ENCODE measurements at regions not wholly inside any gene's neighbourhood (a gene's known extent, or its start where the extent isn't known, plus 50 kb on each side); places are given as distances from the start of the nearest gene placed in this dataset.

DNA sequence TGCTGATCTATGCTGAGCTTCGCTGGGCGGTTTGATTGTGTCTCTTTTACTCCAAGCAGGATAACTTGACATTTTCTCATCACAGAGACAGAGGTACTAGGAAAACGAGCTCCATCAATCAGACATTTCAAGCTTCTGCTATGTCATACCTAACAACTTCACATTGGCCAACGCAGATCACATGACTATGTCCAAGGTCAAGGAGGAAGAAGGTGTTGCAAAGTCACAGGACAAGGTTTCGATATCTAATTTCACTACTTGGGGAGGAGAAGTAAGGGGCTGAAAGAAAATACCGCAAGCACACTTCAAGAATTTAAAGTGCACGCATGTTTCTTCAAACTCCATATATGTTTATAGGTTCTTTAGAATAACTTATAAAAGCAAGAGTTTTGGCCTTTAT is 425.8 kb downstream of the CHL1 start:
- no peak overlapping the region for H3K27ac Mint-ChIP-seq (ENCODE audit: unreplicated experiment)
- peaks cover 3% of the 10 kb centered on the region for H3K27me3 Mint-ChIP-seq (ENCODE audit: low read depth)
- no peaks in the 10 kb centered on the region for H3K9me3 Mint-ChIP-seq (ENCODE audit: low read depth)
- no peak for TF ChIP-seq CTCF (IDR thresholded peaks at IDR 0.05)
- H3K4me3 Mint-ChIP-seq (ENCODE audit: unreplicated experiment) = no peak overlapping the region
- H3K4me1 Mint-ChIP-seq (ENCODE audit: low read depth) = no peaks in the 10 kb centered on the region
- H3K36me3 Mint-ChIP-seq (ENCODE audit: low read depth) = no peaks in the 10 kb centered on the region
- DNase-seq (ENCODE audit: low spot score) = no peak

- H3K36me3 Mint-ChIP-seq (ENCODE audit: low read depth) = no peaks in the 10 kb centered on the region
- no peaks in the 10 kb centered on the region for H3K9me3 Mint-ChIP-seq (ENCODE audit: low read depth)
- TF ChIP-seq CTCF (IDR thresholded peaks at IDR 0.05) = no peak
- H3K27me3 Mint-ChIP-seq (ENCODE audit: low read depth) = peaks cover 2% of the 10 kb centered on the region
- no peak for DNase-seq (ENCODE audit: low spot score)
- H3K27ac Mint-ChIP-seq (ENCODE audit: unreplicated experiment) = no peak overlapping the region
- H3K4me3 Mint-ChIP-seq (ENCODE audit: unreplicated experiment) = no peak overlapping the region
- no peaks in the 10 kb centered on the region for H3K4me1 Mint-ChIP-seq (ENCODE audit: low read depth)
These were observed 427.5 kb downstream of the CHL1 start for GRCh38 chr3:623914-624545.

GRCh38 chr3:632571-633170 is 436.1 kb downstream of the CHL1 start:
- TF ChIP-seq CTCF (IDR thresholded peaks at IDR 0.05) = peak; percentile 89
- Mint-ChIP-seq H3K9me3 (ENCODE audit: low read depth) (no peaks in the 10 kb centered on the region), H3K36me3 (ENCODE audit: low read depth) (no peaks in the 10 kb centered on the region), H3K4me3 (ENCODE audit: unreplicated experiment) (no peak overlapping the region), H3K27me3 (ENCODE audit: low read depth) (peaks cover 10% of the 10 kb centered on the region), H3K4me1 (ENCODE audit: low read depth) (no peaks in the 10 kb centered on the region), H3K27ac (ENCODE audit: unreplicated experiment) (no peak overlapping the region)
- DNase-seq (ENCODE audit: low spot score) = no peak

- no peaks in the 10 kb centered on the region for H3K36me3 Mint-ChIP-seq (ENCODE audit: low read depth)
- DNase-seq (ENCODE audit: low spot score) = no peak
- no peaks in the 10 kb centered on the region for H3K9me3 Mint-ChIP-seq (ENCODE audit: low read depth)
- no peak overlapping the region for H3K27ac Mint-ChIP-seq (ENCODE audit: unreplicated experiment)
- H3K4me1 Mint-ChIP-seq (ENCODE audit: low read depth) = no peaks in the 10 kb centered on the region
- no peak for TF ChIP-seq CTCF (IDR thresholded peaks at IDR 0.05)
- H3K27me3 Mint-ChIP-seq (ENCODE audit: low read depth) = peaks cover 10% of the 10 kb centered on the region
- no peak overlapping the region for H3K4me3 Mint-ChIP-seq (ENCODE audit: unreplicated experiment)
These were observed 437.9 kb downstream of the CHL1 start for GRCh38 chr3:634511-634910.

DNA sequence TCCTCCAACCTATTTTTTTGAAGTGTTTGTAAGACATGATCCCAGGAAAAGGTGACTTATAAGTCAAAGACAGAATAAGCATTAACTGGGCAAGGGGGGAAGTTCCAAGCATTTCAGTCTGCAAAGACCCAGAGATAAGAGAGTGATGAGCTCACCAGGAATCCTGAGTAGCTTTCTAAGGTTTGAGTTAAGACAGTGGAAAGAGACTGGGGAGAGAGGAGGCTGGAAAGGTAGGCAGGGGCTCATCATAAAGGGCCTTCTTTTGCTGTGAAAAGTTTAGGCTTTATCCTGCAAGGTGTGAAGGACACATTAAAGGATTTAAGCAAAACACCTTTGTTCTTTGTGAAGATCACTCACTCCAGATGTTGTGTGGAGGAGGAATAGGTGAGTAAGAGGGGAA is 438.8 kb downstream of the CHL1 start:
- Mint-ChIP-seq H3K9me3 (ENCODE audit: low read depth) (no peaks in the 10 kb centered on the region), H3K27ac (ENCODE audit: unreplicated experiment) (no peak overlapping the region), H3K4me1 (ENCODE audit: low read depth) (no peaks in the 10 kb centered on the region), H3K36me3 (ENCODE audit: low read depth) (no peaks in the 10 kb centered on the region), H3K27me3 (ENCODE audit: low read depth) (peaks cover 10% of the 10 kb centered on the region), H3K4me3 (ENCODE audit: unreplicated experiment) (no peak overlapping the region)
- TF ChIP-seq CTCF (IDR thresholded peaks at IDR 0.05) = no peak
- DNase-seq (ENCODE audit: low spot score) = no peak
